ENCODE measurements at regions not wholly inside any gene's neighbourhood (a gene's known extent, or its start where the extent isn't known, plus 50 kb on each side); places are given as distances from the start of the nearest gene placed in this dataset.
A peak's percentile ranks its signal among the peaks of the same experiment; 100 is the strongest.
"Not testable (repeated sequence)": the region's sequence is repeated elsewhere in the genome, so short reads cannot be mapped to it uniquely, and the experiment has no call there.

DNA sequence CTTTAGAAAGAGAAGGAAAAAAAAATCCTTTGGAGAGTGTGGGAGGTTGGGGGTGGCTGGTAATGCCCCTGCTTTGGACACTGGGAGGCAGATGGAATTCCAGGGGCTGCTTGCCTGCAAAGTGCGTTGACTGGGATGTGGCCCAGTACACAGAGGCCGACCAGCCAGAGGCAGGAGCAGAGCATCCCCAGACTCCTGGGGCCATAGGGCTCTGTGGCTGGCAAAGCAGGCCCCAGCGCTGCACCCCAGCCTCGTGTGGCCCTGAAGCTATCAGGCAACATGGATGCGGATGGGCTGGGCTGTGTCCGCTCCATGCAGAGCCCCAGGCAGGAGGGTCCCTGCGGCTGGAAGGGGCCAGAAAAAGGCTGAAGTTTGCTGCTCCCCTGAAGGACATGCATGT is 361.6 kb upstream of the FZD8 start:
- Histone ChIP-seq H3K4me1 (ENCODE audit: low read depth) (peaks cover 4% of the 10 kb centered on the region), H3K27me3 (no peaks in the 10 kb centered on the region), H3K27ac (no peak overlapping the region)

DNA sequence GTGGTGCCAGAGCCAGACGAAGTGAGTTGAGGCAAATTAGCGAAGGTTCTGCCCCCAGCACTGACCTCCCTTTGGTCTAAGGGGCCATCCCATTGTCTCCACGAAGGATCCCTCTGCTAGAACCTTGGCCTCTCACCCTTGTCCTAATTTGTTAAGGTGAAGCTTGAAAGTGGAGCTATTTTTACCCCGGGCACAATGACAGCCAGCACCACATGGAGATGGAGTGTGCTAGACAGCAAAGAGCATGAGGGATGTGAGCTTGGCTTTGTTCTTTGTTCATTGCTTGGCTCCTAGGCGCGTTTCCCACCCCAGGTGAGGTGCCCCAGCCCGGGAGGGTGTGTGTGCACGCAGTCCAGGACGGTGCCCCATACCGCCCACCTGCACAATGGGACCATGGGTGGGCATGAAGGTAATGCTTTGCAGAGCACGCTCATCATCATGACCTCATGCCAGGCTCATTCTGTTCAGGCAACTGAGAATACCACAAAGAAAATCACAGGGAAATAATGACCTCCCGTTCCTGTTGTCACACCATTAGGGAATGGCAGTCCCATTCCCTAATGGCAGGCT is 361.0 kb upstream of the FZD8 start:
- Histone ChIP-seq H3K36me3 (no peaks in the 10 kb centered on the region), H3K27ac (no peak overlapping the region), H3K27me3 (no peaks in the 10 kb centered on the region), H3K4me3 (no peak overlapping the region), H3K4me1 (ENCODE audit: low read depth) (peaks cover 4% of the 10 kb centered on the region), H3K9me3 (ENCODE audit: low read depth) (no peaks in the 10 kb centered on the region)
- TF ChIP-seq, protein P1, sequence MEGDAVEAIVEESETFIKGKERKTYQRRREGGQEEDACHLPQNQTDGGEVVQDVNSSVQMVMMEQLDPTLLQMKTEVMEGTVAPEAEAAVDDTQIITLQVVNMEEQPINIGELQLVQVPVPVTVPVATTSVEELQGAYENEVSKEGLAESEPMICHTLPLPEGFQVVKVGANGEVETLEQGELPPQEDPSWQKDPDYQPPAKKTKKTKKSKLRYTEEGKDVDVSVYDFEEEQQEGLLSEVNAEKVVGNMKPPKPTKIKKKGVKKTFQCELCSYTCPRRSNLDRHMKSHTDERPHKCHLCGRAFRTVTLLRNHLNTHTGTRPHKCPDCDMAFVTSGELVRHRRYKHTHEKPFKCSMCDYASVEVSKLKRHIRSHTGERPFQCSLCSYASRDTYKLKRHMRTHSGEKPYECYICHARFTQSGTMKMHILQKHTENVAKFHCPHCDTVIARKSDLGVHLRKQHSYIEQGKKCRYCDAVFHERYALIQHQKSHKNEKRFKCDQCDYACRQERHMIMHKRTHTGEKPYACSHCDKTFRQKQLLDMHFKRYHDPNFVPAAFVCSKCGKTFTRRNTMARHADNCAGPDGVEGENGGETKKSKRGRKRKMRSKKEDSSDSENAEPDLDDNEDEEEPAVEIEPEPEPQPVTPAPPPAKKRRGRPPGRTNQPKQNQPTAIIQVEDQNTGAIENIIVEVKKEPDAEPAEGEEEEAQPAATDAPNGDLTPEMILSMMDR (IDR thresholded peaks at IDR 0.05; ENCODE audit: low read depth, low read length) = no peak
- peak in 1 of 2 donors; percentile 23 for DNase-seq (ENCODE audit: low read depth in 1 of 2, low spot score in 1 of 2)

More for the DNA sequence above, 361.6 kb upstream of the FZD8 start:
- H3K9me3 ChIP-seq (ENCODE audit: low read depth) = no peaks in the 10 kb centered on the region
- TF ChIP-seq, protein P1 (IDR thresholded peaks at IDR 0.05; ENCODE audit: low read depth, low read length) = no peak
- no peaks in the 10 kb centered on the region for H3K36me3 ChIP-seq
- DNase-seq (ENCODE audit: low read depth in 1 of 2, low spot score in 1 of 2) = no peak
- no peak overlapping the region for H3K4me3 ChIP-seq

DNA sequence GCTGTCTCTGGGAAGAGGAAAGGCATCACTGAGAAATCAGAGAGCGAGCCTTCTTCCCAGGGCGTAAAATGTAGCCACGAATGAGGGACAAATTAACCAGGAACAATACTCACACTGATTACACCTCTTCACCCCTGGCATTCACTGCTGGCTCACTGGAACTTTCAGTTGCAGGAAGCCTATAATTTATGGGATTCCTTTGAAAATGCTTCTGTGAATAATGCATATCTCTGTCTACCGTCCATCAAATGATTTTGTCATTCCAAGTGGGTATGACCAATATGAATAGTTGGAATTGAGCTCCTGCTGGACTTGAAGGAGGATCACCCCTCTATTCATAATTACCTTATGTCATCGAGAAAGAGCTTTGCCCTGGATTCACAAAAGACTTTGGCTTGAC is 360.3 kb upstream of the FZD8 start:
- H3K4me3 ChIP-seq = no peak overlapping the region

DNA sequence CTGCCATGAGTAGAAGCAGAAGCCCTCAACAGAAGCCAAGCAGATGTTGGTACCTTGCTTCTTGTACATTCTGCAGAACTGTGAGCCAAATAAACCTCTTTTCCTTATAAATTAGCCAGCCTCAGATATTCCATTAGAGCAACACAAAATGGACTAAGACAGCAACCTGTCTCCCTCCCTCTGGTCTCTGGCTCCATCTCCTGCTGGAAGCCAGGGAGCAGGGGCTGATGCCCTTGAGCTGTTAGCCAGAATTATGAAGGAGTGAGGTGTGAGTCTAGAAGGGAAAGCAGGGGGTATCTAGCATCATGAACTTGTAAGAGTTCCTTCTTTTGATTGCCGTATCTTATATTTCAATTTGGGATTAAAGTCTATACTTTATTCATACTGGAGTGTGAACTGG is 358.7 kb upstream of the FZD8 start:
- H3K36me3 ChIP-seq; H3K4me3 ChIP-seq; DNase-seq (ENCODE audit: low read depth in 1 of 2, low spot score in 1 of 2); H3K27me3 ChIP-seq; H3K9me3 ChIP-seq (ENCODE audit: low read depth); H3K27ac ChIP-seq; H3K4me1 ChIP-seq (ENCODE audit: low read depth): not testable (repeated sequence)

More for the DNA sequence above, 360.3 kb upstream of the FZD8 start:
- Histone ChIP-seq H3K36me3 (no peaks in the 10 kb centered on the region), H3K27ac (no peak overlapping the region), H3K27me3 (no peaks in the 10 kb centered on the region), H3K9me3 (ENCODE audit: low read depth) (no peaks in the 10 kb centered on the region), H3K4me1 (ENCODE audit: low read depth) (peaks cover 4% of the 10 kb centered on the region)
- DNase-seq (ENCODE audit: low read depth in 1 of 2, low spot score in 1 of 2) = no peak
- TF ChIP-seq, protein P1 (IDR thresholded peaks at IDR 0.05; ENCODE audit: low read depth, low read length) = no peak

DNA sequence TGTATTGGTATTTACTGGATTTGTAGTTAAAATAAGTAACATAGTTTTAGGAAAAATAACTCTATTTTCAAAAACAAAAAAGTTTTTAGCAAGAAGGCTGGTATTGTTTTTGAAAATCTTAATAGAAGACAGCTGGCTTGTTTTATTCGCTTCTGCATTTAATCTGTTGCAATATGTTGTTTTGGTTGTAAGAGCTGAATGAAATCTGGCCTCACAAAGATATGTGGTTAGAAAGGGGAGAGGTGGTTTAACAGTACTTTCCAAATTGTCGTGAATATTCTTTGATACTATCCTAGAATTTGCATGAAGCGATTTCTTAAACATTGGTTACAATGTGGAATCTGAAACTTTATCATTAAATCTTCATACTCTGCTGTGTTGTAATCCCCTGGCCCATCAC is 355.9 kb upstream of the FZD8 start:
- Histone ChIP-seq H3K4me1 (ENCODE audit: low read depth) (no peaks in the 10 kb centered on the region), H3K9me3 (ENCODE audit: low read depth) (no peaks in the 10 kb centered on the region), H3K27me3 (no peaks in the 10 kb centered on the region), H3K27ac (no peak overlapping the region), H3K4me3 (no peak overlapping the region), H3K36me3 (no peaks in the 10 kb centered on the region)
- DNase-seq (ENCODE audit: low read depth in 1 of 2, low spot score in 1 of 2) = peak in 1 of 2 donors; percentile 7
- TF ChIP-seq, protein P1 (IDR thresholded peaks at IDR 0.05; ENCODE audit: low read depth, low read length) = no peak

DNA sequence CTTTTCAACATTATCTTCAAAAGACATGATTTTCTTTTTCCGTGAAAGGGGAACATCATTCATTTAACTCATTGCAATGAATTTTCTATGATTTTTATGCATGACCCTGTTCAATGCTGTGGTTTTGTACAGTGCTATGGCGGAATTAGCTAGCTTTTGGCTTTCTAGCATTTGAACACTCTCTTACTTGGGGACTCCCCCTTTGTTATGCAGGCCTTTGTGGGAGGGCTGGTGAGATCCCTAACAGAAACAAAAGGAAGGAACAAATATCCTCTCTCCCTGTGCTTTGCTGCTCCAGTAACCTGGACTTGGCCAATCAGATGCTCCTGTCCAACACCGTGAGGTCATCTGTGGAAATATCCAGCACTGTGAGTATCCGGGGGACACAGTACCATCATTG is 353.4 kb upstream of the FZD8 start:
- H3K4me3 ChIP-seq = no peak overlapping the region
- H3K9me3 ChIP-seq (ENCODE audit: low read depth) = no peaks in the 10 kb centered on the region
- no peak for DNase-seq (ENCODE audit: low read depth in 1 of 2, low spot score in 1 of 2)
- H3K27me3 ChIP-seq = no peaks in the 10 kb centered on the region
- H3K27ac ChIP-seq = no peak overlapping the region
- H3K4me1 ChIP-seq (ENCODE audit: low read depth) = no peaks in the 10 kb centered on the region
- no peaks in the 10 kb centered on the region for H3K36me3 ChIP-seq
- TF ChIP-seq, protein P1 (IDR thresholded peaks at IDR 0.05; ENCODE audit: low read depth, low read length) = no peak
